SU-DHL-6 (cell line): ENCODE measurements at regions not wholly inside any gene's neighbourhood (a gene's known extent, or its start where the extent isn't known, plus 50 kb on each side); places are given as distances from the start of the nearest gene placed in this dataset.

ENCODE experiments used
- H2AFZ ChIP-seq: fragments of 200-600 bp; sonication (generic); 2 replicates; pipeline ENCODE4 v1.6.1; 2014; ENCODE audit warnings: low read depth, mild to moderate bottlenecking, moderate library complexity, mixed read lengths, antibody characterized with exemption, low read length; ENCODE audit not compliant: severe bottlenecking
- H3F3A ChIP-seq: fragments of 200-600 bp; shearing (Covaris generic); 2 replicates; pipeline ENCODE4 v1.6.0; 2016; ENCODE audit warnings: antibody characterized with exemption, mild to moderate bottlenecking; ENCODE audit not compliant: insufficient read depth
- H3K27ac ChIP-seq: fragments of 200-600 bp; sonication (generic); 2 replicates; pipeline ENCODE4 v1.5.1; 2016; ENCODE audit warnings: low read depth, mild to moderate bottlenecking, low read length, moderate library complexity, mixed read lengths
- H3K27me3 ChIP-seq: fragments of 200-600 bp; sonication (generic), shearing (Covaris generic); 2 replicates; pipeline ENCODE4 v1.6.0; 2014; ENCODE audit warnings: mild to moderate bottlenecking, low read length
- H3K36me3 ChIP-seq: fragments of 200-600 bp; sonication (generic); 2 replicates; pipeline ENCODE4 v1.6.1; 2014; ENCODE audit warnings: mild to moderate bottlenecking, low read length, mixed read lengths
- H3K4me2 ChIP-seq: fragments of 300-600, 200-600 bp; shearing (Covaris generic), sonication (generic); 2 replicates; pipeline ENCODE4 v1.6.0; 2014; ENCODE audit warnings: low read length, low read depth, mild to moderate bottlenecking; ENCODE audit not compliant: poor library complexity, severe bottlenecking
- H3K4me3 ChIP-seq: fragments of 200-600 bp; sonication (generic); 2 replicates; pipeline ENCODE4 v1.5.1; 2014; ENCODE audit warnings: antibody characterized with exemption, low read length, mild to moderate bottlenecking, mixed read lengths; ENCODE audit not compliant: insufficient read depth, poor library complexity, severe bottlenecking
- H3K79me2 ChIP-seq: fragments of 200-600 bp; sonication (generic); 2 replicates; pipeline ENCODE4 v1.6.1; 2014; ENCODE audit warnings: mild to moderate bottlenecking, low read length, moderate library complexity; ENCODE audit not compliant: insufficient read depth
- H3K9ac ChIP-seq: fragments of 200-600 bp; sonication (generic); 2 replicates; pipeline ENCODE4 v1.7.0; 2014; ENCODE audit warnings: mild to moderate bottlenecking, low read length
- H3K9me2 ChIP-seq: fragments of 200-600 bp; sonication (generic); replicated peaks from 2 replicates; pipeline ENCODE4 v1.6.1; 2014; ENCODE audit warnings: low read length; ENCODE audit not compliant: insufficient read depth
- H3K9me3 ChIP-seq: fragments of 200-600 bp; sonication (generic); 2 replicates; pipeline ENCODE4 v1.6.1; 2014; ENCODE audit warnings: low read length, mixed read lengths; ENCODE audit not compliant: insufficient read depth
- H4K20me1 ChIP-seq: fragments of 200-600 bp; sonication (generic); 2 replicates; pipeline ENCODE4 v1.6.1; 2014; ENCODE audit warnings: low read depth, mild to moderate bottlenecking, antibody characterized with exemption, low read length, moderate library complexity, mixed read lengths
- CTCF ChIP-seq: fragments of 200-600 bp; sonication (generic); IDR thresholded peaks from one replicate; pipeline ENCODE4 v1.5.1; 2017; ENCODE audit warnings: antibody characterized with exemption, mild to moderate bottlenecking, low read length, moderate library complexity; ENCODE audit not compliant: insufficient read depth, poor library complexity, severe bottlenecking
- EZH2phosphoT487 ChIP-seq: fragments of 200-600 bp; sonication (generic), shearing (Covaris generic); conservative IDR thresholded peaks from 2 replicates; pipeline ENCODE4 v1.6.1; 2018; ENCODE audit warnings: mild to moderate bottlenecking, antibody characterized with exemption, low read length, moderate library complexity, mixed read lengths

GRCh38 chr5:66517351-66517750 is 78.8 kb upstream of the MAST4 start:
- Histone ChIP-seq H3K36me3 (0 out of 2 replicates have a peak, but pooled peaks cover 7% of the 10 kb centered on the region), H2AFZ (no peak overlapping the region), H3K27ac (no peak overlapping the region), H3K9ac (no peak overlapping the region), H3K9me2 (no peaks in the 10 kb centered on the region), H3K4me3 (no peak overlapping the region), H3K4me2 (no peak overlapping the region), H3K79me2 (no peaks in the 10 kb centered on the region), H3K9me3 (peaks cover 18% of the 10 kb centered on the region; the same call in 1 of the 2 replicates), H3K27me3 (no peaks in the 10 kb centered on the region), H3F3A (no peaks in the 10 kb centered on the region; the same call in 1 of the 2 replicates), H4K20me1 (no peaks in the 10 kb centered on the region)
- TF ChIP-seq EZH2phosphoT487 (no peak), CTCF (no peak)

- H3K4me2 ChIP-seq, result no peak overlapping the region
- H3K79me2 ChIP-seq, result no peaks in the 10 kb centered on the region
- no peak overlapping the region for H3K27ac ChIP-seq
- H3K9me2 ChIP-seq, result no peaks in the 10 kb centered on the region
- 0 out of 2 replicates have a peak, but pooled peaks cover 7% of the 10 kb centered on the region for H3K36me3 ChIP-seq
- no peak for TF ChIP-seq CTCF
- no peak for TF ChIP-seq EZH2phosphoT487
- H2AFZ ChIP-seq, result no peak overlapping the region
- no peak overlapping the region for H3K9ac ChIP-seq
- H3K9me3 ChIP-seq, result peaks cover 18% of the 10 kb centered on the region; the same call in 1 of the 2 replicates
- H3K27me3 ChIP-seq, result no peaks in the 10 kb centered on the region
- no peaks in the 10 kb centered on the region for H4K20me1 ChIP-seq
- H3F3A ChIP-seq, result no peaks in the 10 kb centered on the region; the same call in 1 of the 2 replicates
- no peak overlapping the region for H3K4me3 ChIP-seq
These were observed 78.1 kb upstream of the MAST4 start for GRCh38 chr5:66518052-66518451.

GRCh38 chr5:66518753-66519152 is 77.4 kb upstream of the MAST4 start:
- no peaks in the 10 kb centered on the region for H4K20me1 ChIP-seq
- no peaks in the 10 kb centered on the region for H3K9me2 ChIP-seq
- H3K36me3 ChIP-seq, result 0 out of 2 replicates have a peak, but pooled peaks cover 7% of the 10 kb centered on the region
- no peak for TF ChIP-seq CTCF
- TF ChIP-seq EZH2phosphoT487, result no peak
- H3K4me2 ChIP-seq, result no peak overlapping the region
- no peaks in the 10 kb centered on the region for H3K27me3 ChIP-seq
- H3K9me3 ChIP-seq, result peaks cover 18% of the 10 kb centered on the region; the same call in 1 of the 2 replicates
- H3F3A ChIP-seq, result no peaks in the 10 kb centered on the region; the same call in 1 of the 2 replicates
- H3K4me3 ChIP-seq, result no peak overlapping the region
- H3K79me2 ChIP-seq, result no peaks in the 10 kb centered on the region
- no peak overlapping the region for H3K27ac ChIP-seq
- no peak overlapping the region for H3K9ac ChIP-seq
- no peak overlapping the region for H2AFZ ChIP-seq
